ENCODE measurements at regions not wholly inside any gene's neighbourhood (a gene's known extent, or its start where the extent isn't known, plus 50 kb on each side); places are given as distances from the start of the nearest gene placed in this dataset.
A peak's percentile ranks its signal among the peaks of the same experiment; 100 is the strongest.
"Not testable (repeated sequence)": the region's sequence is repeated elsewhere in the genome, so short reads cannot be mapped to it uniquely, and the experiment has no call there.

- DNase-seq: no peak
These were observed 115.2 kb upstream of the RAB18 start for GRCh38 chr10:27388761-27389399.

- no peak for DNase-seq
These were observed 120.2 kb upstream of the RAB18 start for GRCh38 chr10:27383595-27384542.

GRCh38 chr10:27382176-27382575 is 121.9 kb upstream of the RAB18 start:
- DNase-seq: no peak

DNA sequence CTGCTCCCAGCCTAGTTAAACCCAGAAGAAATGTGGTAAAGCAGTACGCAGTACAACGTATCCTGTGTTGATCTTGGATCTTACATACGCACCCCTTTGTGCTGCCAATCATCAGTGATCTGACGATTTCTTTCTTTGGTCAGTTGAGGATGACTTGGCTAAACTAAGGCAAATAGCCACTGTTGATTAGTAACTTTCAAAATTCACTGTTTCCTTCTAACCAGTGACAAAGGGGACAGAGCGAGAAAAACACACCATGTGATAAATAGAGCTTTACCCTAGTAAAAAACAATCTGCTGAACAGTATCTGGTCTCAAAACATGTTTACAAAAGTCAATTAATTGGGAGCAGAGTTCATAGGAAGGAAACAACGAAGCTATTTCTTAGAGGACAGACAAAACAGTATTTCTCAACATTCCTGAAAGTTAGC is 123.2 kb upstream of the RAB18 start:
- DNase-seq: no peak

- DNase-seq: not testable (repeated sequence)
These were observed 125.1 kb upstream of the RAB18 start for GRCh38 chr10:27379041-27379440.

- DNase-seq: no peak
These were observed 130.4 kb upstream of the RAB18 start for GRCh38 chr10:27373566-27374160.

GRCh38 chr10:27372095-27372494 is 131.5 kb upstream of the ACBD5 start:
- no peak for DNase-seq

DNA sequence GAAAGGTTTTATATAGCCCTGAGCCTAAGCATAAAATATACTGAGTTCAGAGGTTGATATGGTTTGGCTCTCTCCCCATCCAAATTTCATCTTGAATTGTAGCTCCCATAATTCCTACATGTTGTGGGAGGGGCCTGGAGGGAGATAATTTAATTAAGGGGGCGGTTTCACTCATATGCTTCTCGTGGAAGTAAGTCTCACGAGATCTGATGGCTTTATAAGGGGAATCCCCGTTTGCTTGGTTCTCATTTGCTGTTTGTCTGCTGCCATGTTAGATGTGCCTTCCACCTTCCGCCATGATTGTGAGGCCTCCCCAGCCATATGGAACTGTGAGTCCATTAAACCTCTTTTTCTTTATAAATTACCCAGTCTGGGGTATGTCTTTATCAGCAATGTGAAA is 130.8 kb upstream of the ACBD5 start:
- DNase-seq: not testable (repeated sequence)

DNA sequence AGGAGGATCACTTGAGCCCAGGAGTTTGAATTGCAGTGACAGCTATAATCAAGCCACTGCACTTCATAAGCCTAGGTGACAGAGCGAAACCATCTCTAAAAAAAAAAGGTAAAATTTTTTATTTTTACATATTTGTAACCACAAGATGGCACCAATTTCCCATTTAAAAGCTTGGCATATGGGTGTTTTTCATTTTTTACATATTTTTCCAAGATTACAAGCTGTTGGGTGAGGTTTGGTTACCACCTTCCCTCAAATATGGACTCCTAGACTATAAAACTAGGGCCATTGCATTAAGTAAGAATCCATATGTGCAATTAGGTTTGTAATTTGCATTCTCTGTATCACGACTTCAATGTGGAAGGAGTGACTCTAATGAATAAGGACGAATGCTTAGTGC is 129.3 kb upstream of the ACBD5 start:
- no peak for DNase-seq

- DNase-seq: no peak
These were observed 128.1 kb upstream of the ACBD5 start for GRCh38 chr10:27368706-27369105.

- DNase-seq: no peak
These were observed 126.2 kb upstream of the ACBD5 start for GRCh38 chr10:27366769-27367168.

DNA sequence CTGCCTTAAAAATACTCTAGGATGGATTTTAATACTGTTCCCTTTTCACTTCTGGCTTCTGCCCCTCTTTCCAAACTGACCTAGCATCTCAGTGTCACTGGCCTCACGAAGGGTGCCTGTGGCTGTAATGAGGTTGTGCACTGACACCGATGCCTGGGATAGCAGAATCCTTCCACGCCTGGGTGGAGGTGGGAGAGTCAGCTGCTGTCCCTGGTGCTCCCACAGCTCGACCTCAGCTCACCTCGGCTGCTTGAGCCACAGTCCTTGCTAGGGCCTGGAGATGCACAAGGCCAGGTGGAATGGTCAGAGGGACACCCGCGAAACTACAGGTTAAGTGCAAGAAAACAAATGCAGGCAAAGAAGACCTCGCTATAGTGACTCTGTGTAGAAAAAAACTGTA is 123.4 kb upstream of the ACBD5 start:
- no peak for DNase-seq

DNA sequence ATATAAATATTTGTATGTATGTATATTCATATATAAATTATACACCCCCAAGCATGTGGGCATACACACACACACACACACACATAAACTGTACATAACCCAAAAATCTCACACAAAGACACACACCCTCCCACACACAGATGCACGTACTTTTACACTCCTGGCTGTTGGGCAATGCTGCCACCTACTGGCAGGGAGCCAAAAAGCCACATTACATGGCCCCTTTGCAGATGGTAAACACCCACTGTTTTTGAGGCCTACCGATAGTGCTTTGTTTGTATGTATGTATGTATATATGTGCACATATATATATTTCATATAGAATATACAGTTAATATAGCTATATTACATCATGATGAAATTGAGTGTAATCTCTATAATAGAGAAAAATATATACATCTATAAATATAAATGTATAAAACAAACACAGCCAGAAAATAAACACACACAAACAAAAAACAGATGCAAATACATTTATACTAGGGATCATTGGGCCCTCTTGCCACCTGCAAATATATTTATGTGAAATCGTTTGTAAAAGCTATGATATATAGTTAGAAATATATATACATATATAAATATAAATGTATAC is 120.1 kb upstream of the ACBD5 start:
- DNase-seq: peak; percentile 87

DNA sequence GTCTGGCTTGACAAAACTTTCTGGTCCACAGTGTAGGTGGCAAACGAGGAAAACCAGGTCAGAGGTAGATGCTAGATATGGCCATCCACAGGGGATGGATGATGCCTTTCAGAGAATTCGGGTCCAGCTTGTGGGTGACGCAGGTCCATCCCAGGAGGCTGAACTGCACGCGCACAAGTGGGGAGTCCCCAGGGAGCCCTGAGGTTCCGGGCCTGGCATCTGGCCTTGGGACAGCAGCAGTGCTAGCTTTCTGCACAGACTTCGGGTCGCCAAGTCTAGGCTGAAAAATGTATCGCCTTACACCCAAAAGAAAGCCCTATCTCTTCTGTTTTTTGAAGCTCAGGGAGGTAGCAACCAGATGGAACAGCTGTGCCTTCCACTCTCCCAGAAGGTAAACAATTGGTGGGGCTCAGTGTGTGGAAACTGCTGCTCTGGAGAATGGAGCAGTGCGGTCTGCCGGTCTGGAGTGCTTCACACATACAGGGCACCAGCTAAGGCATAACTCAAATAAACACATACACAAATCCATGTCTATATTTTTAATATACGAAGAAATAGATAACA is 119.3 kb upstream of the ACBD5 start:
- DNase-seq: no peak

DNA sequence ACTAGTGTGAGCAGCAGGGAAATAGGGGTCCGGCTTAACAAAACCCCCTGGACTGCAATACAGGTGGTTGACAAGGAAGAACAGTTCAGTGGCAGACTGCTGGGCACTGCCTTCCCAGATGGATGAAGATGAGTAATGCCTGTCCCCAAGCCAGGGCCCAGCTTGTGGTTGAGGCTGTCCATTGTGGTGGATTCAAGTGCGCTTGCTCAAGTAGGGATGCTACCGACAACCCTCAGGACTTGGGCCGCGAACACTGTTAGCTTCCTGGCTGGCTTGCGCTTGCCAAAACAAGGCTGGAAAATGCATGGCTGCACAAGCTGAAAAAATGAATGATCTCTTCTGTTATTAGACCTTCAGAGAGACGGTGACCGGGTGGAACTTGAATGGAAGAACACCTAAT is 116.1 kb upstream of the ACBD5 start:
- DNase-seq: no peak

- DNase-seq: no peak
These were observed 115.4 kb upstream of the ACBD5 start for GRCh38 chr10:27355918-27356573.

DNA sequence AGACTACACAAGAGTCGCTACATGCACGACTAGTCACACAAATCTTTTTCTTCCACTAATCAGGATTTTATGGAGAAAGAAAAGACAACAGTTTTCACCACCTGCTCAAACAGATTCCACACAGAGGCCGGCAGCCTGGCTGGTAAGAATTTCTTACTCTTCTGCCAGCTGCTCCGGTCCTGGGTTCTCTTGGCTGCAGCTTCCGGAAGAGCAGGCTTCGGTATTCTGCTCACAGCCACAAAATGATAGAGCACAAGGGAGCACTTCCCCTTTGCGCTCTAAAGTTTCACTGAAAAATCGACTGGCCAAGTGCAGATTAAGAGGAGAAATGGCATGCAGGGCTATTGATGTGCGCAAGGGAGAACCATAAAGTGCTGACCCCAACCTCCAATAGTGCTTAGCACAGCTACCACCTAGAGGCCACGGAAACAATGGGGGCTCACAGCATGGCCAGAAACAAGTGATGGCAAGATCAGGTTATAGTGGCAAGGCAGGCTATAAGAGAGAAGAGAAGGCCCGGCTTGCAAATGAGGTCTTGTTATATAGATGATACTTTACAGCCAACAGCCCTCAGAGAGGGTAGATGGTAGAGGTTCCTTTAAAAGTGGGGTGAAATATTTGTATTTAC is 114.2 kb upstream of the ACBD5 start:
- DNase-seq: peak; percentile 8

- not testable (repeated sequence) for DNase-seq
These were observed 113.5 kb upstream of the ACBD5 start for GRCh38 chr10:27354100-27354499.

DNA sequence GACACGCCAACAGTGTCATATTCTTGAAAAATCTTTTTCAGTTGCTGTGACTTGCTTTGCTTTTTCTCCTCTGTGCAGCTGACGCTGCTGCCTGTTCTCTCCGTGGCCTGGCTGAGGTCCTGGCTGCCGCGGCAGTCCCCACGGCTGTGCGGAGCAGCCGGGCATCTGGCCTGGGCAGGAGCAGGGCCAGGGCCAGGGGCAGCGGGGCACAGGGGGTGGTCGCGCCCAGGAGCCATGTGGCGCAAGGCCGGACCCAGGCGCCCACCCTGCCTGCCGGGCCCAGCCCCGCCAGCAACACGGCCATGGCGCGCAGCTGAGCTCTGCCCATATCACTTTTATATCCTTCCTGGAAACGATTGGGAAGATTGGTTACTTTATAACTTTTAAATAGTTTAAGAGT is 109.4 kb upstream of the ACBD5 start:
- DNase-seq: no peak

DNA sequence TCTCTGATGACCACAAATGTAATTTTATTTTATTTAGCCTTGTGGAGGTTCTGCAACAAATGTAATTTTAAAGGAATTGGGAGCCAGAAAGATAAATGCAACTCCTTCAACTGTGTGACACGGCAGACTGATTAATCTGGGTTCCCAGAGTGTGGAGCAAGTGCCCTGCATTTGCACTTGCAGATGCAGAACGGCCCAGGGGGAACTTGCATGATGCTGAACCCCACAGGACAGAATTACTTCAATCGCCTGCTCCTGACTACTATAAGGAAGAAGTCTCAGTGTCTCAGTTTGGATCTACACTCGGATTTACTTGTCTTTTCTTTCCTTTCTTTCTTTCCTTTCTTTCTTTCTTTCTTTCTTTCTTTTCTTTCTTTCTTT is 107.2 kb upstream of the ACBD5 start:
- not testable (repeated sequence) for DNase-seq

DNA sequence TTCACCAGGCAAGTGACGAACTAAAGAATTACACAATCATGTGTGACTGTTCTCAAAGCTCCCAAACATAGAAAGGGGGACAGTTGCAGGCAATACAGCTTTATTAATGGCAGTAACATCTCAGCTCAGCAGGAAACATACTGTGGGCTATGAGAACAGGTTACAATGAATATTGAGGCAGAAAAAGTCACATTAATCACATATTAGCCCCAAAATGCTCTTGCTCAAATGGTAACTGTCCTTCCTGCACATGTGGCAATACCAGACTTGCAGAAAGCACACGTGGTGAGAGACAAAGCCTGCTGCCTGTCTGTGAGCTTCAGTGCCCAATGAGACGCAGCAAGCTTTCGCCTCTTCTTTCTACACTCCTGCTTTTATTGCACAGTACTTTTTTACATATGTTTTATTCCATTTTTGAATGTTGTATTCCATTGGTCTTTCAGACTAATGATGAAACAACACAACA is 104.9 kb upstream of the ACBD5 start:
- no peak for DNase-seq
